ENCODE measurements at regions not wholly inside any gene's neighbourhood (a gene's known extent, or its start where the extent isn't known, plus 50 kb on each side); places are given as distances from the start of the nearest gene placed in this dataset.

DNA sequence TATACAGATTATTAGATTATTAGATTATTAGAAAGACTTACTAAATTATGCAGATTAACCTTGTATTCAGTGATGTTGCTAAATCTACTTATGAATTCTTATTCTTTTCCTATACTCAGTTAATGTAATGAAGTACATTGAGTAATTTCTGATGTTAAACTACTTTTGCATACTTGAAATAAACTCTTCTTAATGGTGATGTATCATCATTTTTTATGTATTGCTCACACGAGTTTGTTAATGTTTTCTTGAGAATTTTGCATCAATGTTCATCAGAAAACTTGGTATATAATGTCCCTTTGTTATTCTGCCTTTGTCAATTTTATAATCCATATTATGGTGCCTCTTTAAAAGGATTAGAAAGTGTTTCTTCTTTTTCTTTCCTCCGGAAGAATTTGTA lies 163.2 kb upstream of the COL8A1 start:
- Histone ChIP-seq H3K9me3 (peaks cover 0 to 4% (median 0%) of the 10 kb centered on the region in 3 donors), H3K4me1 (no peaks in the 10 kb centered on the region), H3K4me3 (no peak overlapping the region), H3K36me3 (no peaks in the 10 kb centered on the region), H3K27ac (no peak overlapping the region), H3K27me3 (no peaks in the 10 kb centered on the region)
- DNase-seq, result no peak
- intact Hi-C loops (cut with DNase I), result no loop called here
- TF ChIP-seq CTCF (IDR thresholded peaks at IDR 0.05) (no peak), POLR2A (IDR thresholded peaks at IDR 0.05) (no peak)
- WGBS, 2 donors, result 47 to 63% methylated on average over 2 of the region's 2 CpGs

GRCh38 chr3:99474776-99475175 lies 163.6 kb upstream of the COL8A1 start:
- no peak for DNase-seq
- H3K4me3 ChIP-seq, result no peak overlapping the region
- H3K36me3 ChIP-seq, result no peaks in the 10 kb centered on the region
- H3K9me3 ChIP-seq, result peaks cover 0 to 4% (median 0%) of the 10 kb centered on the region in 3 donors
- H3K27me3 ChIP-seq, result no peaks in the 10 kb centered on the region
- intact Hi-C loops (cut with DNase I), result no loop called here
- H3K4me1 ChIP-seq, result no peaks in the 10 kb centered on the region
- H3K27ac ChIP-seq, result no peak overlapping the region
- TF ChIP-seq CTCF (IDR thresholded peaks at IDR 0.05) (no peak), POLR2A (IDR thresholded peaks at IDR 0.05) (no peak)

- TF ChIP-seq CTCF (IDR thresholded peaks at IDR 0.05) (no peak), POLR2A (IDR thresholded peaks at IDR 0.05) (no peak)
- H3K4me3 ChIP-seq, result no peak overlapping the region
- H3K4me1 ChIP-seq, result no peaks in the 10 kb centered on the region
- no peaks in the 10 kb centered on the region for H3K27me3 ChIP-seq
- intact Hi-C loops (cut with DNase I), result no loop called here
- DNase-seq, result no peak
- no peaks in the 10 kb centered on the region for H3K36me3 ChIP-seq
- no peak overlapping the region for H3K27ac ChIP-seq
- WGBS, 2 donors, result 71 to 83% methylated on average over 2 of the region's 2 CpGs
- peaks cover 0 to 4% (median 0%) of the 10 kb centered on the region in 3 donors for H3K9me3 ChIP-seq
Observed at GRCh38 chr3:99473321-99473751, 165.1 kb upstream of the COL8A1 start.

DNA sequence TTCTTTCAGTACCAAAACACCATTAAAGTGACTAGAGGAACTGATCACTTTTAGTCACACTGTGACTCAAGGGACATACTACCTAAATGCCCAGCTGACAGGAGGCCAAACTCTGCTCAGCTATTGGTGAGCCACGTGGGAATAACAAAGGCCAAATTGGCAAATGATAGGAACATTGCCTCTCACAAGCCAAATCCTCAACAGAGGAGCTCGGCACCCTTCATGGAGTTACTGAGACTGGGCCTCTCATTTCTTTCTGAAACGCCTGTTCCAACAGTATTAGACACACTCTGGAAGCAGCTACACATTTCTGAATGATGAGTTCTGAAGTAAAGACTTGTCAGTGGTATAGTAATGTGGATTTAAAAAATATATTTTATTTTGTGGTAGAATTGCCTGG lies 166.0 kb upstream of the COL8A1 start:
- Histone ChIP-seq H3K4me1 (no peaks in the 10 kb centered on the region), H3K36me3 (no peaks in the 10 kb centered on the region), H3K4me3 (no peak overlapping the region), H3K27me3 (no peaks in the 10 kb centered on the region), H3K9me3 (no peaks in the 10 kb centered on the region), H3K27ac (no peak overlapping the region)
- 36 to 49% methylated on average over 3 of the region's 3 CpGs for WGBS, 2 donors
- intact Hi-C loops (cut with DNase I), result no loop called here
- no peak for DNase-seq
- TF ChIP-seq CTCF (IDR thresholded peaks at IDR 0.05) (no peak), POLR2A (IDR thresholded peaks at IDR 0.05) (no peak)

DNA sequence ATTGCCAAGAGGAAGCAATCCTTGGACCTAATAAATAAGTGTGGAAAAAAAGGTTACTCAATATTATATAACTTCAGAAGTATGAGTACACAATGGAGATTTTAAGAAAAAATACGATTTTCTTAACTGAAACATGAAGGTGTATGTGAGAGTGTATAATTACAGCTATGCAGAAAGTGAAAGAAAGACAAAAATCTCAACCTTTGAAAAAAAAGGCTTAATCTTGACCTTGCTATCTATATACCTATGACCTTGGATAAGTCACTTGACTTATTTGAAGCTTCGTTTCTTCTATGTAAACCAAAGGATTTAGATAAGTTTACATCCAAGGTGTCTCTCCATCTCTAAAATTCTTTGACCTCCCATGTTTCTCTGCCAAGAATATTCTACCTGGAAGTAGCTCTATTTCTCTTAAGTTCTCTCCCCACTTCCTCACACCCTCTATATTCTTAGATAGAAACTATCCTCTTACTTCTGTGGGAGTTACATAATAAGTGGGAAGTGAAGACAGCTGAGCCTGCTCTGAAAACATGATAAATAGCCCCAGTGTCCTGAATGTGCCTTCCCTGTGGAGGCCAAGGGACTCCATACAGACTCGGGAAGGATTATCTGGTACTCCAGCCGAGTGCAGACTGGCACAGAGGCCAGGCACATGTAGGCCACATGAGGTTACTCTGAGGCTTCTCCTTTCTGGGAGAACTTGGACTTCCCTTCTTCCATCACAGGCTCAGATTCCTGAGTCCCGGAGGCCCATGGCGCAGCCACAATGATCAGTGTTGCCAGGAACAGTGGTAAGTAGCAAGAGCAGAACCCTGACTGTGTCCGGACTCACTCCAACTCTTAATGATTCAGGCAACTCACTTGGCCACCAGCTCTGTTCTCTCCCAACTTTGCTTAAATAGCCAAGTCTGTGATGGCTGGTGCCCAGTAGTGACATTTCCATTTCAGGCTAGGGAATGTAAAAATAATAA lies 166.8 kb upstream of the COL8A1 start:
- H3K27ac ChIP-seq, result no peak overlapping the region
- no peak overlapping the region for H3K4me3 ChIP-seq
- DNase-seq, result no peak
- H3K36me3 ChIP-seq, result no peaks in the 10 kb centered on the region
- H3K9me3 ChIP-seq, result no peaks in the 10 kb centered on the region
- intact Hi-C loops (cut with DNase I), result no loop called here
- TF ChIP-seq POLR2A (IDR thresholded peaks at IDR 0.05) (no peak), CTCF (IDR thresholded peaks at IDR 0.05) (no peak)
- H3K27me3 ChIP-seq, result no peaks in the 10 kb centered on the region
- H3K4me1 ChIP-seq, result no peaks in the 10 kb centered on the region
- WGBS, 2 donors, result 77 to 79% methylated on average over 6 to 7 of the region's 7 CpGs

Data from esophagus squamous epithelium (tissue), 5 donors.